ENCODE measurements at regions not wholly inside any gene's neighbourhood (a gene's known extent, or its start where the extent isn't known, plus 50 kb on each side); places are given as distances from the start of the nearest gene placed in this dataset.

- no peak for ATAC-seq
- intact Hi-C loops (cut with micrococcal nuclease; ENCODE audit: unreplicated experiment) (no loop called here), in situ Hi-C loops (cut with MboI) (no loop called here)
- WGBS (ENCODE audit: insufficient coverage, insufficient replicate concordance, low lambda C conversion rate, missing lambda C conversion rate), result 16% methylated on average over 2 of the region's 2 CpGs
- H3K27me3 ChIP-seq (replicated peaks in 1 of 2; ENCODE audit: control insufficient read depth in 2 of 2, insufficient read depth in 2 of 2, low read length in 1 of 2), result no peaks in the 10 kb centered on the region
- H3K27ac ChIP-seq (ENCODE audit: control insufficient read depth, insufficient read depth), result no peak overlapping the region
- H3K36me3 ChIP-seq (ENCODE audit: control insufficient read depth in 2 of 2, insufficient read depth in 2 of 2, low read length in 1 of 2), result no peaks in the 10 kb centered on the region
- H4K20me1 ChIP-seq (ENCODE audit: control insufficient read depth, insufficient read depth), result no peaks in the 10 kb centered on the region
- H3K9me3 ChIP-seq (replicated peaks; ENCODE audit: control insufficient read depth, insufficient read depth, low read length), result no peaks in the 10 kb centered on the region
- RAD21 ChIA-PET (ENCODE audit: unreplicated experiment), result no interaction called here
- no peak overlapping the region for H3K9ac ChIP-seq (ENCODE audit: control insufficient read depth, insufficient read depth, low read length)
- H3K79me2 ChIP-seq (ENCODE audit: control insufficient read depth, insufficient read depth, low read length), result no peaks in the 10 kb centered on the region
- no peak overlapping the region for H2AFZ ChIP-seq (ENCODE audit: control insufficient read depth, low read depth, low read length)
- TF ChIP-seq GATAD2B (conservative IDR thresholded peaks at IDR 0.05; ENCODE audit: low read depth) (no peak), HSF1 (IDR thresholded peaks at IDR 0.05; ENCODE audit: low read depth, low read length) (no peak), RAD21 (IDR thresholded peaks at IDR 0.05; ENCODE audit: insufficient read depth, low read depth, low read length) (no peak), RBBP5 (conservative IDR thresholded peaks at IDR 0.05) (no peak), NFYB (IDR thresholded peaks at IDR 0.05; ENCODE audit: insufficient read depth, low read depth, low read length) (no peak), IRF3 (IDR thresholded peaks at IDR 0.05) (no peak), BCL3 (IDR thresholded peaks at IDR 0.05; ENCODE audit: borderline replicate concordance, insufficient read depth, low read depth, low read length, poor library complexity, severe bottlenecking) (no peak), MEF2A (IDR thresholded peaks at IDR 0.05; ENCODE audit: insufficient read depth, low read depth, low read length) (no peak), IRF4 (IDR thresholded peaks at IDR 0.05; ENCODE audit: low read depth, low read length) (no peak), SPI1 (IDR thresholded peaks at IDR 0.05; ENCODE audit: borderline replicate concordance, insufficient read depth, low read depth, low read length) (no peak), ETV6 (conservative IDR thresholded peaks at IDR 0.05 in 1 of 2, IDR thresholded peaks at IDR 0.05 in 1 of 2; ENCODE audit: borderline replicate concordance in 1 of 2, low read depth in 1 of 2) (no peak)
- BruUV-seq (replicated peaks), result no TSS peak
- SMC1A ChIA-PET (ENCODE audit: uncharacterized antibody, unreplicated experiment), result interaction anchor here (0.6 kb wide), 1 partner anchor 174 kb away, joined by 3 read pairs; no protein-coding TSS in a partner anchor
- no peak for DNase-seq (ENCODE audit: low read depth, low spot score)
- POLR2A ChIA-PET, result no interaction called here
- FAIRE-seq, result no peak
- no peaks in the 10 kb centered on the region for H3K4me1 ChIP-seq (ENCODE audit: control insufficient read depth, insufficient read depth, low read length)
- CTCF ChIA-PET, result no interaction called here
- H3K4me2 ChIP-seq (ENCODE audit: control insufficient read depth, insufficient read depth), result no peak overlapping the region
- H3K4me3 ChIP-seq, result no peak overlapping the region
These were observed 231.3 kb downstream of the SLITRK6 start for GRCh38 chr13:85567909-85568308.
